ENCODE measurements at regions not wholly inside any gene's neighbourhood (a gene's known extent, or its start where the extent isn't known, plus 50 kb on each side); places are given as distances from the start of the nearest gene placed in this dataset.

GRCh38 chr13:103525530-103525929 lies 459.3 kb upstream of the SLC10A2 start:
- DNase-seq, result no peak
- TF ChIP-seq CTCF (IDR thresholded peaks at IDR 0.05), result no peak
- no peak overlapping the region for H3K4me3 ChIP-seq
- ATAC-seq, result no peak
- H3K9me3 ChIP-seq, result no peaks in the 10 kb centered on the region
- intact Hi-C loops (cut with DNase I), result no loop called here
- H3K4me1 ChIP-seq, result no peaks in the 10 kb centered on the region
- WGBS, 2 donors, result 86 to 98% methylated on average over 1 of the region's 1 CpG
- H3K36me3 ChIP-seq, result no peaks in the 10 kb centered on the region
- H3K27me3 ChIP-seq, result no peaks in the 10 kb centered on the region
- H3K27ac ChIP-seq, result no peak overlapping the region

DNA sequence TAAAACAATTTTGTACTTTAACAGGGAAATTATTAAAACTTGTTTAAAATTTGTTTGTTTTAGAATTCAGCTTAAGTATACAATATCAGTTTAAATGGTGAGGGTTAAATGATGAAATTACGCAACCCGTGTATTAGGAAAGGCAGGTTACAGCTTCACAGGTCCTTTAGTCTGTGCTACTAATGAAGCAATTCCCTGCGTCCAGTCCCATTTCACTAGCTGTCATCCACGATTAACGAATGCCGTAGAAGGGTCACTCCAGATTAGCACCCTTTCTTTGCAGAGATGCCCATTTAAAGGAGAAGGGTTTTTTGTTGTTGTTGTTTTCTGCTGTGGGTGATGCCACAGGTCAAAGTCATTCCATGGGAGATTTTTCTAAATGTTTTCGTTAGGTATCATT lies 457.6 kb upstream of the SLC10A2 start:
- Histone ChIP-seq H3K27ac (no peak overlapping the region), H3K9me3 (no peaks in the 10 kb centered on the region), H3K4me1 (no peaks in the 10 kb centered on the region), H3K27me3 (no peaks in the 10 kb centered on the region), H3K4me3 (no peak overlapping the region), H3K36me3 (no peaks in the 10 kb centered on the region)
- intact Hi-C loops (cut with DNase I), result no loop called here
- no peak for TF ChIP-seq CTCF (IDR thresholded peaks at IDR 0.05)
- DNase-seq (no peak), ATAC-seq (no peak)
- 83 to 87% methylated on average over 7 of the region's 7 CpGs for WGBS, 2 donors

DNA sequence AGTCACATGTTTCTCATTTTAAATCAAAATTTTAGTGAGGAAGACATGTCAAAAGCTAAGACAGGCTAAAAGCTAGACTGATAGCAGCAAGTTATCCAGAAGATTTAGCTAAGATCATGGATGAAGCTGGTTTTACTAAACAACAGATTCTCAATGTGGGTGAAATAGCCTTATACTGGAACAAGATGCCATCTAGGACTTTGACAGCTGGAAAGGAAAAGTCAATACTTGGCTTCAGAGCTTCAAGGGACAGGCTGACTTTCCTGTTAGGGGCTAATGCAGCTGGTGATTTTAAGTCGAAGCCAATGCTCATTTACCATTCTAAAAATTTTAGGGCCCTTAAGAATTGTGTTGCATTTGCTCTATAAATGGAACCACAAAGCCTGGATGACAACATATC lies 455.3 kb upstream of the SLC10A2 start:
- no peak for ATAC-seq
- no peak overlapping the region for H3K4me3 ChIP-seq
- H3K36me3 ChIP-seq, result no peaks in the 10 kb centered on the region
- 69 to 77% methylated on average over 1 of the region's 1 CpG for WGBS, 2 donors
- no peaks in the 10 kb centered on the region for H3K27me3 ChIP-seq
- H3K9me3 ChIP-seq, result no peaks in the 10 kb centered on the region
- intact Hi-C loops (cut with DNase I), result no loop called here
- TF ChIP-seq CTCF (IDR thresholded peaks at IDR 0.05), result no peak
- no peak overlapping the region for H3K27ac ChIP-seq
- DNase-seq, result no peak
- H3K4me1 ChIP-seq, result no peaks in the 10 kb centered on the region

- no peak overlapping the region for H3K4me3 ChIP-seq
- no peak for DNase-seq
- no peak for TF ChIP-seq CTCF (IDR thresholded peaks at IDR 0.05)
- H3K9me3 ChIP-seq, result no peaks in the 10 kb centered on the region
- no peak overlapping the region for H3K27ac ChIP-seq
- no peak for ATAC-seq
- 63 to 65% methylated on average over 2 of the region's 2 CpGs for WGBS, 2 donors
- H3K27me3 ChIP-seq, result no peaks in the 10 kb centered on the region
- no peaks in the 10 kb centered on the region for H3K4me1 ChIP-seq
- no peaks in the 10 kb centered on the region for H3K36me3 ChIP-seq
- intact Hi-C loops (cut with DNase I), result loop anchor here in 1 of 10 donors (5.0 kb wide), 1 partner anchor 430 kb away; no protein-coding TSS in a partner anchor
Measured at GRCh38 chr13:103517768-103518102, 451.5 kb upstream of the SLC10A2 start.
